Limb (tissue), 2 donors: ENCODE measurements at regions not wholly inside any gene's neighbourhood (a gene's known extent, or its start where the extent isn't known, plus 50 kb on each side); places are given as distances from the start of the nearest gene placed in this dataset.

Source experiments
- DNase-seq, 2 donors: peaks; one replicate each; pipeline ENCODE4 v3.0.0-alpha.2; 2016; ENCODE audit errors: extremely low spot score in 2 of 2

DNA sequence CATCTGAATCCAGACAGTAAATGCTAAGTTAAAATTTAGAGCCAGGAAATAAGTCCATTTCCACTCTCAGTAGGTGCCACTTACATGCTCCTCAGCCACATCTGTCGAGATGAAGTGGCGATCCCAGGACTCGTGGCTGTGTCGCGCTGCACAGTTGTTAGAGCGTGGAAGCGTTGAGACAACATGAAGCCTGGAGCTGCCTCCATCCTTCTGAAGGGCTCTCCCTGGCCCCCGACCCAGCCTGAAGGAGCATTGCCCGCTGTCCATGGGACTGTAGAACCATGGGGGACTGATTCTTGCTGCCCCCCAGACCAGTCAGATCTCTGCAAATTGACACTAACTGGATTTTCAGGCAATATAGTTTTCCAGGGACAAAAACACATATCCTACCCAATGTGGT, 58.9 kb downstream of the IRX1 start:
- DNase-seq: peak in 1 of 2 donors; percentile 4

DNA sequence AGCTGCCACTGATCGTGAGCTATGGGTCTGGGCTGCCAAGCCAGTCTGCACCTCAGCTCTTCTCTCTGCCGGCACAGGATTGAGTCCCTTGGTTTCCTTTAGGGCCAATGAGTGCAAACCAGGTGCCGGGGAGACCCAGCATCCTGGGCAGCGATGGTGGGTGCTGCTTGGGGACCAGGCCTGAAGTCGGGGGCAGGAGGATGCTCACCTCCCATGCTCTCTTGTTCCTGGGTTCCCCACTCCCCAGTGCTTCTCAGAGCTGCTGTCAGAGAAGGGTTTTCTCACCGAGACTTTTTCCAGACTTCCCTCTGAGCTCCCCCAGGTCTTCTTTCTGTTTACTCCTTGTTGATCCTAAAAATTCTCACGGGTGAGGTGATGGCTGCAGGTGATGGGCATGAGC, 61.2 kb downstream of the IRX1 start:
- no peak for DNase-seq

DNA sequence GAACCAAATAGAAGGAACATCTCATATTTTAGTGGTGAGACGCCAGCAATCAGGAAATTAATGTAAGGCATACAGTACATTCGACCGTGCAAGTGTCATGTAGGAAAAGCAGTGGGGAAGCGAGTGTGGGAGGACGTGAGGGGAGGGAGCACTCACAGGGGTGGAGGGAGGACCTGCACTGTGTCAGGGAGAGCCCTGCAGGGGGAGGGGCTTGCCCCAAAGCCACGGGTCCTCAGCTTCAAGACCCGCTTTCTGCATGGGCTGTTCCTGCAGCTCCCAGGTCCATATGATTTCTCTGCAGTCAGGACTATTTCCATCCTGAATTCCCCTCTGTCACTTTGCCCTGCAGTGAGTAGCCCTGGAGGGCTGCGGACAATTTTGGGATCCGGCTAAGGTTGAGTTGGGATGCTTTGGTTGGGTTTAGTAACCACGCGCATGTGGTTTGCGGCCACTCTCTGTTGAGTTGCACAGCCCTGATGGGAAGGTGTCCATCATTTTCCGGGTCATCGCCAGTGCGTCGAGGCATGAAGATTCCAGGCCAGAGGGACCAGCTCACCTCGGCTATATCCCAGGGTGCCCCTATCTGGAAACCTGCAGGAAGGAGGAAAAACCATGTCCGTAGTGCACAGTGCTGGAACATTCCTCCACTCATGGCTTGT, 61.9 kb downstream of the IRX1 start:
- DNase-seq: no peak

DNA sequence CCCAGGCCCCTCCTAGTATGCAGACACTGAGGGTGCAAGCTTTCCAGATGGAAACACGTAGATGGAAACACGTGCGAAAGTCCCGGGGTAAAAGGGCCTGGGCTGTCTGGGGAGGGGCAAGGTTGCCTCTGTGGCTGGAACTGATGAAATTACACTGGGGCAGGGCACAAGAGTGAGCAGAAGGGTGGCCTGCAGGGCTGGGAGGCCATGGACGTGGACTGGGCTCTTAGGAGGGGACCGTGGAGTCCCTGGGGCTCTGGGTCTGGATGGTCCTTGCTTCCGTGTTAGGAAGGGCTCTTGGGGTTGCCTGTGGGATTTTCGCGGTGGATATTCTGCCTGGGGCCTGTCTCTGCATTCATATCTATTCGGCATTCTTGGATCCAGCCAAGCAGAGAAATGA, 63.3 kb downstream of the IRX1 start:
- DNase-seq: peak in 1 of 2 donors; percentile 5

DNA sequence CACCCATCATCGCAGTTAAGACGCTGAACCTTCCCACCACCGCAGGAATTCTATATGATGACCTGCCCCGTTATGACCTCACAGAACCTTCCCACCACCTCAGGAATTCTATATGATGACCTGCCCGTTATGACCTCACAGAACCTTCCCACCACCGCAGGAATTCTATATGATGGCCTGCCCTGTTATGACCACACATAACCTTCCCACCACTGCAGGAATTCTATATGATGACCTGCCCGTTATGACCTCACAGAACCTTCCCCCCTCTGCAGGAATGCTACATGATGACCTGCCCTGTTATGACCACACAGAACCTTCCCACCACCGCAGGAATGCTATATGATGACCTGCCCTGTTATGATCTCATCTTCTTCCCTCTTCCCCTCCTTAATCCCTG, 64.3 kb downstream of the IRX1 start:
- peak in 1 of 2 donors; percentile 16 for DNase-seq

DNA sequence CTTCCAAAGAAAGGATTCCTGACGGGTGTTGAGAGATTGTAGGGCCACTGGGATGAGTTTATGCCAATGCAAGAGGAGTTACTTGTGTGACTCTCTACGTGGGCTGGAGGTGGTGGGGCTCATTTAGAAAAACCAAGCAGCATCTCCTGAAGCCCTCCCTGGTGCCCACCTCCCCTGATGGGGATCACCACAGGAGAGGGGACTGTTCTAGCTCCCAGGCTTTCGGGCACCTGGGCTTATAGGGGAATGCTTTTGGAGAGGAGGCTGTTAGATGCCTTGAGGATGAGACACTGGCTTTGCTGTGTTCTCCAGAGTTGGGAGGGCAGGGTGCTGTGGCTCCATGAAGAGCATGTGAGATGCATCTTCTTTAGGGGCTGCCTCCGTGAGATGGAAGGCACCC, 65.0 kb downstream of the IRX1 start:
- no peak for DNase-seq

DNA sequence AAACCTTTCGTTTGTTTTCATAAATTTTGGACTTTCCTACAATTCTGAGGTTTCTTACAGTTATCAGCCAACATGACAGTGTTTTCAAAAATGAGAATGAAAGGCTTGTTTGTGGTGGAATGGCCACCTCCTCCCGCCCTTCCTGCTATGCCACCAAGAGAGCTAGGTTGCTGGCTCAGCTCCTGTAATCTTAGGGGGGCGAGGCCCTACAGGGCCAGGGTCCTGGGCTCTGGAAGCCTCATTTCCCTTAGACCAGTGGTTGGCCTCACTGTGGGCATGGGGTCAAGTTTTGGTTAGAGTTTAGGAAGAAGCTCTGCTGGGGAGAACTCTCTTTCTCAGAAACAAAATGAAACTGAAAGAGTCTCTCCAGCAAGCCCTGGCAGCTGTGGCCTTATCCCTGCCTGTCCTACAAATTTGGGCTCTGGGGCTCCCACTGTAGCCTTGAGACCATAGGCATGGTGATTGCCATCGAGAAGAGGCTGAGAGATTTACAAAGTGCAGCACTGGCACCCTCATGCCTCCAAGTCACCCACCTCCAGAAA, 66.2 kb downstream of the IRX1 start:
- DNase-seq: peak in 1 of 2 donors; percentile 6

DNA sequence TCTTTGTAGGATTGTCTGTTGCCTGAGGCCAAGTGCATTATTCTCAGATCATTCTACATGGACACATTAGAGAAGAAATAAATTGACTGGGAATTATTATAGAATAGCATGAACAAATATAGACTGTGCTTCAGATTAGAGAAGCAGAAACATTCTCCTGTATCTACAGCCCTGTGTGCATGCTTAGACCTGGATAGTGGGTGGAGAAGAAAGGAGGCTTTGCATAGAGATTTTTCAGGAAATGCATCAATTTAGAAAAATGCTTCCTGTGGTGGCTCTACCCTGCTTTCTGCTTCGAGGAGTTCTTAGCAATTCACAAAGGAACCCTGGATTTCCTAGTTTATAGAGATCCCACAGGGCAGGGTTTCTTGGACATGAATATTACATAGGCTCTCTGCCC, 66.7 kb downstream of the IRX1 start:
- no peak for DNase-seq

DNA sequence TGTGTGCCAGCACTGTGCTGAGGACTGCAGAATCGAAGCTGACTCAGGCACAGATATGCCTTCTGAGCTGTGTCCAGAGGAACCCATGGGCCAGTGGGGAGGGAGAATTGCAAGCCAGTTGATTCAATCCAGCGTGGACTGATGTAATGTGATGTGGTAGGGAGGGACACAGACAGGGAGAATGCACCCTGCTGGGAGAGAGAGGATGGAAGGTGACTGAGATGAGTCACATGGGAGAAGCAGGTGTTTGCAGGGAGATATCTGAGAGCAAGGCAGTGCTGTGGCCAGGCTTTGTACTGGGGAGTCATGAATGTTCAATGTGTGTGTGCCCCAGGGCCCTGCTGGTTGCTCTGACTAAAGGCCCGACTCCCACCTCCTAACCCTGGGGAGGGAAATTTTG, 75.7 kb downstream of the IRX1 start:
- DNase-seq: no peak

DNA sequence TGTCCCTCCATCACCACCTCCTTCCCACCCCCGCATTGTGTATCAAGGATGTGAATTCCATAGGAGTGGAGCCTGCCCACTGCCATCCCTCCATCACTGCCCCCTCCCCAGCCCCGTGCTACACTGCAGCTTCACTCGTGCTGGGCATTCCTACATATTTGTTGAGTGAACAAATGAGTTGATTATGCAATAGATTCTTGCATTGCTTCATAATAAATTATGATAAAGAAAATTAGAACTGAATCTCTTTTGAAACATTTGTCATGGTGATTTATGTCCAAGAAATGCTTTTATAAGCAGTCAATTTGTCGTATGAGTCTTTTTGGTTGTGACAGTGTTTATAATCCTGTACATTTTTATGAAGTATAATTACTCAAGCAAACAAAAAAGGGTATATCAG, 83.2 kb downstream of the IRX1 start:
- DNase-seq: no peak

DNA sequence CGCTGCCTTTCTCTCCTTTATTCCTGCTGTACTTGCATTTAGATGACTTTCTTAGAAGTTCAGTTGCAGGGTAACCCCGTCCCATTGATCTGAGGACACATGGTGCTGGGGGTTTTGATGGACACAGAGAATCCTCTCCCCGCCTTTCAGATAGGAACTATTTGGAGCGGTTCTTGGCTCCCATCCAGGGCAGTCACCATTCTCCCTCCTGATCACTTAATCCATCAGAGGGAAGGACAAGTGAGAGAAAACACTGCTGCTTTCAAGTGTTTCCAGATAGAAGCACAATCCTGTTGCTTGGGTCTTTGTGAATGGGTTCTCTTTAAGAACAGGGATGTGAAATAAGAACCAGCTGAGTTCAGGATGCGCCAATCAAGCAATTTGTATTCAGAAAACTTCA, 85.2 kb downstream of the IRX1 start:
- no peak for DNase-seq

DNA sequence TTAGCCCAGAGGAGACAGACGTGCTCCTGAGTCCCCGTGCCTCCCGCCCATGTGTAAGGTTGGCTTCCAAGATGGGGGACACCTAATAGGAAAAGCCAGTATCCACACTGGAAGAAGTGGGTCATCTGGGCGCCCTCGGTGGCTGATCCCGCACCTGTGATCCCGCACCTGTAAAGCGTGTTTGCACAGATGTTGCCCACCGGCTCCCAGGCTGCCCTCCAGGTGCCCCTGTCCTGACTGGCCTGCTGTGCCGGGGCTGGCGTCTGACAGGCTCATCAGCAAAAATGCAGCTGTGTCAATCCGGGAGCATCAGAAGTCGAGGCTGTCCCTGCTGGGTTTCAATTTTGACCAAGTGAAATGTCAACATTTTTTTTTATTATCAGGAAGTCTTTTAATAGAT, 88.5 kb downstream of the IRX1 start:
- no peak for DNase-seq

DNA sequence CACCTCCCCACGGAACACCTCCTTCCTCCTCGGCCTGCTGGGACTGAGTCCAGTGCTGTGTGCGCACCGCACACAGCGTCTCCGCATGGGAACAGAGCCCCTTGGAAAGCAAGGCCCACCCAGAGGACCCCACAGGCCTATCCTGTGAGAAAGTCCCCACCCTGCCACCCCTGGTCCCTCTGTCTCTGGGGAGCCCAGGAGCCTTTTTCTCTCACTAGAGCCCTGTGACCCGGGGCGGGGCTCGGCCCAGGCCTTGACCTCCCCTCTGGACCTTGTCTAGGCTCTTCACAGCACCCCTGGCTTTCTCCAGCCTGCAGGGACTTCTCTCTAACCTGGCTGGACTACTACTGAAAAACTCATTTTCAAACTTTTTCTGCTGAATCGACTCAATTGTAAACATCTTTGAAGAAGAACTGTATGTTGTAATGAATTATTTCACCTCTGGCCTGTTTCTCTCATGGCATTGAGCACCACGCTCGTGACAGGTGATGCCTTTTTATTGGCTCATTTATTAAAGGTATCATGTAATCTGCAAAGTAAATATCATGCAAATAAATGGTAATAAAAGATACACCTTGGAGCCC, 89.2 kb downstream of the IRX1 start:
- DNase-seq: no peak

DNA sequence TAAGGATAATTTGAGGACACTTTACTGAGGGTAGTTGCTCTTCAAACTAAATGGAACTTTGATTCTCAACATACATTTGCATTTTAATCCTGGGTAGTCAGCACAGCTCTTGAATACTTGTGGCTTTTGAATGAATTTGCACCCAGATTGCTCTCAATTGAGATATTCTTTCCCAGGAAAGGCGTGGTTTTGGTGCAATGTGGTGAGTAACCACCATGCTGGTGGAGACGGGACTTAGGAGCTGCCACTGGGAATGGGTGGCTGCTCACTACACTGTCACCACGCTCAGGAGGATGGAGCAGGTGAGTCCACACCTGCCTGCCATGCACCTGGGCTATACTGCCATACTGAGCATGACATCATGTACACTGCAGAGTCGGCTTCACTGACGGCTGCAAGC, 99.2 kb downstream of the IRX1 start:
- no peak for DNase-seq

DNA sequence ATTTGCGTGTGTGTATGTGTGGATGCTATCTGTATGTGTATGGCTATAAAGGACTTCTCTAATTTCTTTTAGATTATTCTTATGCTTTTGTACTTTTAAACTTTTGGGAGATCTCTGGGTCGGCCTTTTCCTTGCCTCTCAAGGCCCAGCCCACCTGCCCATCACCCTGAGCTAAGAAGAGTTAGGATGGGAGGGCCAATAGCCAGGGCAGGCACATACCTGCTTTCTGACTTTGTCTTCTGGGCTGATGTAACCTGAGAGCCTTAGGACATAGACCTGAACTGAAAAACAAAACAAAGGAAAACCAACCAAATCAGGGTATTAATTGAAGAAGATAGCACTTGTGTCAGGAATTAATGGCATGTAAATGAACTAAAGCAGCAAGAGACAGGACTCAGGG, 100.2 kb downstream of the IRX1 start:
- DNase-seq: no peak

DNA sequence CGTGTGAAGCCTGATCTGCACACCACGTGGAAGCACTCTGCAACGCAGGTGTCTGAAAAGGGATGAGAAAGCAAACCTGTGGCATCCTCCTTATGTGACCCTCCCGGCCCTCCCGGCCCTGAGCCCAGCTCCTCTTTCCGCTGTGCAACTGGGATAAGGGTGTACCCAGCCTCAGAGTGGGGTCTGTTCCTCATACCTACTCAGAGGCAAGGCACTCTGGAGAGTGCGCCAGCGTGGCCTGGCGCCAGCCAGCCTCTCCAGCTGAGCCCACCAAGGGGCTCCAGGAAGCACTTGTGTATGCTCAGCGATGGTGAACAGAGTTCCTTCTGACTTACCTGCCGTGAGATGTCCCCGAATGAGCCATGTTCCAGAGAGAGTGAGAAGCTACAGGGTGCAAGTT, 102.8 kb downstream of the IRX1 start:
- no peak for DNase-seq

DNA sequence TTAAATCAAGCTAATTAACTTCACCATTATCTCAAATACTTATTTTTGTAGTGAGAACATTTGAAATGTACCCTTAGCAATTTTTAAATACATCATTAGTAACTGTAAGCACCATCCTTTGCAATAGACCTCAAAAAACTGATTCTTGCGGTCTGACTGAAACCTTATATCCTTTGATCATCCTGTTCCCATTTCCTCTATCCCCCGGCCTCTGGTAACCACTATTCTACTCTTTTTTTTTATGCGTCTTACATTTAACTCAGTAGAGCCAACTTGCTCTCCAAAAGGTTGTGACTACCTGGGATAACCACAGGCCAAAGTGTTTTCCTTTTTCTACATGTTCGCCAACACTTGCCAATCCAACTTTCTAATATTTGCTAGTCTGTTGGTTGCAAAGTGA, 106.1 kb downstream of the IRX1 start:
- DNase-seq: no peak

DNA sequence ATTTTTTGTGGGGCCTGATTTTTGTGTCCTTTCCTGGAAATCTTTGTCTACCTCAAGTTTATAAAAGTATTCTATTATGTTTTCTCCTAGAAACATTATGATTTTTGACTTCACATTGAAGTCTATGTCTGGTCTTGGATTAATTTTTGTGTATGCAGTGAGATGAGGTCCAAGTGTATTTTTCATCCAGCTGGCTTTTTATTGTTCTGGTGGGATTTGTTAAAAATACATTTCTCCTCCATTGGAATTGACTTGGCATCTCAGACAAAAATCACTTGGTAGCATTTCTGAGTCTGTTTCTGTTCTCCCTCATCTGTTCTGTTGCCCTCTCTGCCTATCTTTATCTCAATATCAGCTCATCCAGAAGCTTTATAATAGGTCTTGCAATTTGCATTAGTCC, 109.0 kb downstream of the IRX1 start:
- no peak for DNase-seq

DNA sequence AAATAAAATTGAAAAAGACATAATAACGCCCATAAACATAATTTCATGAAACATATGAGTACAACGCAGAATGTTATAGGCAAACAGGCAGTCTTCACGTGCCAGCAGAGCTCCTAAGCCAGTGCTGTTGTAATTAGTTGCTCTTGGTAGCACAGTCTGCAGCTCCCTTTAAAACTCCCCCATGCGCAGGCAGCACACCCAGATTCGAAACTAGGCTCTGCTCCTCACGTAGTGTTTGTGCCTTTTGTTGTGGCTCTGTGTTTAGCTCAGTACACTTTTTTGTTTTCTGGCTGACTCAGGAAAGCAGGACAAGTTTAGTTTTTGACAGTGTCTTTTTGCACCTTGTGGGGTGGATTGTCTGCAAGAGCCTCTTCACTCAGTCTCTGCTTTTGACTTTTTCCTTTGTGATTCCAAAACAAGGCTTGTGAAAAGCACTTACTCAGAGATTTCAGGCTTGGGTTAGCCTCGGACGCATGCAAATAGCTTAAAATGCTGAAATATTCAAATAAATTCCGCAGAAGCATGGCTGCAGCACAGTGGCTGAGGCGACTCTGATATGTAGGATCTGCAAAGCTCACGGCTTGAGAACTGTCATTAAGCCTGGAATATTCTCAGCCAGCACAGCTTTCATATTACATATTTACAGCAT, 113.6 kb downstream of the IRX1 start:
- DNase-seq: no peak

DNA sequence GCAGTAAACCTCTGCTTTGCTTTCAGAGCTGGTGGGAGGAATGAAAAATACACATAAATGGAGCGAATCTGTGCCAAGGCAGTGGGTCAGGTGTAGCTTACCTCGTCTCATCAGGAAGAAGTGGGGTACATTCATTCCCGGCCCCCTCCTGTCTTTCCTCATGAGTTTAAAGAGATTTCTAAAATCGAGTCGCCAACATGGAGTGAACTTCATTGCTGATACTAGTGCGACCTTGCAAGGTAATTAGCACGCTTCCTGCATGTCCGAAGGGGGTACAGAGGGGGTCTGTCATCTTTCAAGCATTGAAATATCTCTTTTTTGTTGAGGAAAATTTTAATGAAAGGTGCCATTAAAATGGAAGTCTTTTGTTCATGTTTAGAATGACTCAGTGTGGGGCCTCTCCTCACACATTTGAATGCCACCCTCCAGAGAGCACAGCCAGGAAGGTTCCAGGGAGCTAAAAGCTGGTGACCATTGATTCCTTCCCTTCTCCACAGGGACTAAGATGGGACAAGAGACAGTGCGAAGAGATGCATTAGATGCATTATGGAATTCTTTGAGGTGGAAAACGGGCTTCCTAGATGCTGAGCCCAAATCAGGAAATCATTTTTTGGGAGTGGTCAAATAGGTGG, 114.2 kb downstream of the IRX1 start:
- DNase-seq: no peak

DNA sequence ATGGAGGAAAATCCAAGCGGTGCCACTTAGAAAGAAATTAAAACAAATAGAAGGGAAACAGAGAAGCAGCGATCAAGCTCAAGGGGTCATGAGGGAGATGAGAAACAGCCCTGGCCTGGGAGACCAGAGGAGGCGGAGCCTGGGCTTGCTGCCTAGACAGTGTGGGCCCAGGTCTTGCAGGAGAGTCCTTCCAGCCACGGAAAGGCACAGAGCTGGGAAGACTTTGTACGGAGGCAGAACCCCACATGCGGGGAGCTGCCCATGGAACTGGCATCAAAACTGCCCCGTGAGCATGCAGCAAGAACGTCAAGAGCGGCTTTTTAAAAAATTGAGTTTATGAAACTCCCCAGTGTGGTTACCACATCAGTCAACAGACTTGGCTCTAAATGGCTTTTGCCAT, 119.4 kb downstream of the IRX1 start:
- DNase-seq: no peak

DNA sequence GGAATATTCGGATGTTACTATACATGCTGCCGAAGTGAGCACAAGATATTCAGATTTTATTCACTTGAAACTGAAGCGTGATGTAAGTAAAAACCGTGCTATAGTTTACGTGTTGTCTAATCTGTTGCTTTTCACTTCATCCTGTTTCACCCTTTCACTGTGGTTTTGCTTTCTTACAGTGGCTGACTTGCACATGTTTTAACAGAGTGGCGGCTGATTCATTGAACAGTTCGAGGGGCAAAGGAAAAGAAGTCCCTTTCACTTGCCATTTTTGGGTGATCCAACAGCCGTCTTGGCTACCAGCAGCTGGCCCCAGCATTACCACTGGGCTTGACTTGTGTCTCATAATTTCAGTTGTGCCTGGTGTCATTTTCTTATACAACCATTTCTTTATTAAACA, 134.0 kb downstream of the IRX1 start:
- DNase-seq: no peak

DNA sequence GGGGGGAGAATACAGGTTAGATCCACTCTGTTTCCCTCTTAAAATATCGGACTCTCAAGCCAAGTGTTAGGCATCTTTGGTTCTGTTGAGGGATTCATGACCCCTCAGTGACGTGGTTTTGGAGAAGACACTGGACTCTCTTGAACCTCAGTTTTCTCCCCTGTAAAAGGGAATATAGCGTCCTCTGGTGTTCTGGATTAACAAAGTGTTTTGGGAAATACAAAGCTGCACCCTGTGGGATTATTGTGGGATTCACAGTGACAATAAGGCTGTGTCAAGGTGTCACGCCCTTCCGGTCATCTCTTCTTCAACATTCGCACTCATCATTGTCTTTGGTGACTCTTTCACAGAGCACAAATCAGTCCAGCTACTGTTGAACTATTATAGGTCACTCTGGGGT, 139.0 kb downstream of the IRX1 start:
- DNase-seq: no peak
